H1 (cell line): ENCODE measurements at regions not wholly inside any gene's neighbourhood (a gene's known extent, or its start where the extent isn't known, plus 50 kb on each side); places are given as distances from the start of the nearest gene placed in this dataset.

Experiments
- BCL11A ChIP-seq, 2 experiments: IDR thresholded peaks; one replicate each; pipeline ENCODE4 v1.6.1; 2011; ENCODE audit warnings: low read depth in 2 of 2, low read length in 2 of 2, mild to moderate bottlenecking in 2 of 2
- CHD2 ChIP-seq: IDR thresholded peaks from 2 replicates; pipeline ENCODE4 v1.6.1; 2012; ENCODE audit warnings: low read length, improper control_type of control experiment
- CTCF ChIP-seq, 3 experiments: IDR thresholded peaks; 1 replicate in 2 of 3; 2 replicates in 1 of 3; pipeline versions ENCODE4 v1.5.1 to v1.6.1; 2011; ENCODE audit warnings: low read length in 3 of 3, mild to moderate bottlenecking in 3 of 3, inconsistent platforms in 2 of 3, low read depth in 1 of 3, moderate library complexity in 1 of 3; ENCODE audit not compliant: insufficient read depth in 1 of 3; ENCODE audit errors: control extremely low read depth in 1 of 3
- HDAC6 ChIP-seq: IDR thresholded peaks from one replicate; pipeline ENCODE4 v1.7.1; 2012; ENCODE audit warnings: low read depth, mild to moderate bottlenecking, inconsistent platforms, low read length, moderate library complexity
- POLR2A ChIP-seq, 2 experiments: IDR thresholded peaks; 1 replicate in 1 of 2; 2 replicates in 1 of 2; pipeline ENCODE4 v1.6.1; 2011; ENCODE audit warnings: low read depth in 2 of 2, low read length in 2 of 2, mild to moderate bottlenecking in 2 of 2; ENCODE audit errors: control extremely low read depth in 1 of 2
- USF2 ChIP-seq: IDR thresholded peaks from 2 replicates; pipeline ENCODE4 v1.6.1; 2011; ENCODE audit warnings: low read length, improper control_type of control experiment
- TF ChIP-seq, protein P1 (sequence below): fragments of 300-600 bp; sonication (generic); IDR thresholded peaks from 2 replicates; pipeline ENCODE4 v1.7.1; 2012; ENCODE audit warnings: low read length, moderate library complexity, mild to moderate bottlenecking, inconsistent platforms; ENCODE audit not compliant: insufficient replicate concordance

DNA sequence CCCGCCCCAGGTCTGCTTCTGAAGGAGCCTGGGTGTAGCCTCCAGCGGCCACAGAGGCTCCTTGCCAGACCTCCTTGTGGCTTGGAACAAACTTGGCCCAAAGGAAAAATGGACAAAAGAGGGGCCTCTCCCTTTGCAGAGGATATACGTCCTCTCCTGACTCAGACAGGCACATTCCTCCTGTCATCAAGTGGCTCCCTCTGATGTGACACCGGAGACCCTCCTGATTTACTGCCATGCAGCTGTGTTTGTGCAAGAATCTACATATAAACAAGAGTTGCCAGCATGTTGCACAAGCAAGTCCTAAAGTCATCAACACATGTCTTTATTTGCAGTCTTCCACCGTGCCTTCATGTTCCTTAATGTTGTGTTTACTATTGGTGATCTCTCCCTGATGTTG is 54.1 kb upstream of the F3 start:
- TF ChIP-seq POLR2A (IDR thresholded peaks at IDR 0.05; ENCODE audit: control extremely low read depth in 1 of 2, low read depth in 2 of 2, low read length in 2 of 2) (no peak), CTCF (IDR thresholded peaks at IDR 0.05; ENCODE audit: control extremely low read depth in 1 of 3, insufficient read depth in 1 of 3, low read depth in 1 of 3, low read length in 3 of 3) (no peak), HDAC6 (no peak), CHD2 (no peak), BCL11A (IDR thresholded peaks at IDR 0.05; ENCODE audit: low read depth in 2 of 2, low read length in 2 of 2) (no peak), USF2 (no peak)
- TF ChIP-seq, protein P1, sequence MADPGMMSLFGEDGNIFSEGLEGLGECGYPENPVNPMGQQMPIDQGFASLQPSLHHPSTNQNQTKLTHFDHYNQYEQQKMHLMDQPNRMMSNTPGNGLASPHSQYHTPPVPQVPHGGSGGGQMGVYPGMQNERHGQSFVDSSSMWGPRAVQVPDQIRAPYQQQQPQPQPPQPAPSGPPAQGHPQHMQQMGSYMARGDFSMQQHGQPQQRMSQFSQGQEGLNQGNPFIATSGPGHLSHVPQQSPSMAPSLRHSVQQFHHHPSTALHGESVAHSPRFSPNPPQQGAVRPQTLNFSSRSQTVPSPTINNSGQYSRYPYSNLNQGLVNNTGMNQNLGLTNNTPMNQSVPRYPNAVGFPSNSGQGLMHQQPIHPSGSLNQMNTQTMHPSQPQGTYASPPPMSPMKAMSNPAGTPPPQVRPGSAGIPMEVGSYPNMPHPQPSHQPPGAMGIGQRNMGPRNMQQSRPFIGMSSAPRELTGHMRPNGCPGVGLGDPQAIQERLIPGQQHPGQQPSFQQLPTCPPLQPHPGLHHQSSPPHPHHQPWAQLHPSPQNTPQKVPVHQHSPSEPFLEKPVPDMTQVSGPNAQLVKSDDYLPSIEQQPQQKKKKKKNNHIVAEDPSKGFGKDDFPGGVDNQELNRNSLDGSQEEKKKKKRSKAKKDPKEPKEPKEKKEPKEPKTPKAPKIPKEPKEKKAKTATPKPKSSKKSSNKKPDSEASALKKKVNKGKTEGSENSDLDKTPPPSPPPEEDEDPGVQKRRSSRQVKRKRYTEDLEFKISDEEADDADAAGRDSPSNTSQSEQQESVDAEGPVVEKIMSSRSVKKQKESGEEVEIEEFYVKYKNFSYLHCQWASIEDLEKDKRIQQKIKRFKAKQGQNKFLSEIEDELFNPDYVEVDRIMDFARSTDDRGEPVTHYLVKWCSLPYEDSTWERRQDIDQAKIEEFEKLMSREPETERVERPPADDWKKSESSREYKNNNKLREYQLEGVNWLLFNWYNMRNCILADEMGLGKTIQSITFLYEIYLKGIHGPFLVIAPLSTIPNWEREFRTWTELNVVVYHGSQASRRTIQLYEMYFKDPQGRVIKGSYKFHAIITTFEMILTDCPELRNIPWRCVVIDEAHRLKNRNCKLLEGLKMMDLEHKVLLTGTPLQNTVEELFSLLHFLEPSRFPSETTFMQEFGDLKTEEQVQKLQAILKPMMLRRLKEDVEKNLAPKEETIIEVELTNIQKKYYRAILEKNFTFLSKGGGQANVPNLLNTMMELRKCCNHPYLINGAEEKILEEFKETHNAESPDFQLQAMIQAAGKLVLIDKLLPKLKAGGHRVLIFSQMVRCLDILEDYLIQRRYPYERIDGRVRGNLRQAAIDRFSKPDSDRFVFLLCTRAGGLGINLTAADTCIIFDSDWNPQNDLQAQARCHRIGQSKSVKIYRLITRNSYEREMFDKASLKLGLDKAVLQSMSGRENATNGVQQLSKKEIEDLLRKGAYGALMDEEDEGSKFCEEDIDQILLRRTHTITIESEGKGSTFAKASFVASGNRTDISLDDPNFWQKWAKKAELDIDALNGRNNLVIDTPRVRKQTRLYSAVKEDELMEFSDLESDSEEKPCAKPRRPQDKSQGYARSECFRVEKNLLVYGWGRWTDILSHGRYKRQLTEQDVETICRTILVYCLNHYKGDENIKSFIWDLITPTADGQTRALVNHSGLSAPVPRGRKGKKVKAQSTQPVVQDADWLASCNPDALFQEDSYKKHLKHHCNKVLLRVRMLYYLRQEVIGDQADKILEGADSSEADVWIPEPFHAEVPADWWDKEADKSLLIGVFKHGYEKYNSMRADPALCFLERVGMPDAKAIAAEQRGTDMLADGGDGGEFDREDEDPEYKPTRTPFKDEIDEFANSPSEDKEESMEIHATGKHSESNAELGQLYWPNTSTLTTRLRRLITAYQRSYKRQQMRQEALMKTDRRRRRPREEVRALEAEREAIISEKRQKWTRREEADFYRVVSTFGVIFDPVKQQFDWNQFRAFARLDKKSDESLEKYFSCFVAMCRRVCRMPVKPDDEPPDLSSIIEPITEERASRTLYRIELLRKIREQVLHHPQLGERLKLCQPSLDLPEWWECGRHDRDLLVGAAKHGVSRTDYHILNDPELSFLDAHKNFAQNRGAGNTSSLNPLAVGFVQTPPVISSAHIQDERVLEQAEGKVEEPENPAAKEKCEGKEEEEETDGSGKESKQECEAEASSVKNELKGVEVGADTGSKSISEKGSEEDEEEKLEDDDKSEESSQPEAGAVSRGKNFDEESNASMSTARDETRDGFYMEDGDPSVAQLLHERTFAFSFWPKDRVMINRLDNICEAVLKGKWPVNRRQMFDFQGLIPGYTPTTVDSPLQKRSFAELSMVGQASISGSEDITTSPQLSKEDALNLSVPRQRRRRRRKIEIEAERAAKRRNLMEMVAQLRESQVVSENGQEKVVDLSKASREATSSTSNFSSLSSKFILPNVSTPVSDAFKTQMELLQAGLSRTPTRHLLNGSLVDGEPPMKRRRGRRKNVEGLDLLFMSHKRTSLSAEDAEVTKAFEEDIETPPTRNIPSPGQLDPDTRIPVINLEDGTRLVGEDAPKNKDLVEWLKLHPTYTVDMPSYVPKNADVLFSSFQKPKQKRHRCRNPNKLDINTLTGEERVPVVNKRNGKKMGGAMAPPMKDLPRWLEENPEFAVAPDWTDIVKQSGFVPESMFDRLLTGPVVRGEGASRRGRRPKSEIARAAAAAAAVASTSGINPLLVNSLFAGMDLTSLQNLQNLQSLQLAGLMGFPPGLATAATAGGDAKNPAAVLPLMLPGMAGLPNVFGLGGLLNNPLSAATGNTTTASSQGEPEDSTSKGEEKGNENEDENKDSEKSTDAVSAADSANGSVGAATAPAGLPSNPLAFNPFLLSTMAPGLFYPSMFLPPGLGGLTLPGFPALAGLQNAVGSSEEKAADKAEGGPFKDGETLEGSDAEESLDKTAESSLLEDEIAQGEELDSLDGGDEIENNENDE, result no peak
